ENCODE measurements at regions not wholly inside any gene's neighbourhood (a gene's known extent, or its start where the extent isn't known, plus 50 kb on each side); places are given as distances from the start of the nearest gene placed in this dataset.

DNA sequence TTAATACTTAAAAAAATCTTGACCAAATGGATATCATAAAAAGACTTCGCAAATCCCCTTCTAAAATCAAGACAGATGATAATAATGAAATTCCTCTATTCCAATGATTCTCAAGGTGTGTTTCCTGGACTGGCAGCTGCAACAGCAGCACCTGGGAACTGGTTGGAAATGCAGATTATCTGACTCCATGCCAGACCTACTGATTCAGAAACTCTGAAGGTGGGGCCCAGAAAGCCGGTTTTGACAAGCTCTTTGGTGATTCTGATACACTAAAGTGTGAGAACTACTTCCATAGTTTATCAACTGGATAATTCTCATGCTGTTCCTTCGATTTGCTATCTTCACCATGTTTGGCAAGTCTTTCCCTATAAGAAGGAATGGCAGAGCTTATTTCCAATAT is 252.1 kb downstream of the COL12A1 start:
- H3K9me3 ChIP-seq, result peaks cover 5% of the 10 kb centered on the region
- H3K36me3 ChIP-seq, result no peaks in the 10 kb centered on the region
- H3K27me3 ChIP-seq (replicated peaks; ENCODE audit: insufficient read depth), result no peaks in the 10 kb centered on the region
- ATAC-seq (ENCODE audit: insufficient number of reproducible peaks, low FRiP score, low read depth) (no peak), DNase-seq (ENCODE audit: low spot score) (no peak)
- H3K27ac ChIP-seq, result no peak overlapping the region
- TF ChIP-seq, protein P1, sequence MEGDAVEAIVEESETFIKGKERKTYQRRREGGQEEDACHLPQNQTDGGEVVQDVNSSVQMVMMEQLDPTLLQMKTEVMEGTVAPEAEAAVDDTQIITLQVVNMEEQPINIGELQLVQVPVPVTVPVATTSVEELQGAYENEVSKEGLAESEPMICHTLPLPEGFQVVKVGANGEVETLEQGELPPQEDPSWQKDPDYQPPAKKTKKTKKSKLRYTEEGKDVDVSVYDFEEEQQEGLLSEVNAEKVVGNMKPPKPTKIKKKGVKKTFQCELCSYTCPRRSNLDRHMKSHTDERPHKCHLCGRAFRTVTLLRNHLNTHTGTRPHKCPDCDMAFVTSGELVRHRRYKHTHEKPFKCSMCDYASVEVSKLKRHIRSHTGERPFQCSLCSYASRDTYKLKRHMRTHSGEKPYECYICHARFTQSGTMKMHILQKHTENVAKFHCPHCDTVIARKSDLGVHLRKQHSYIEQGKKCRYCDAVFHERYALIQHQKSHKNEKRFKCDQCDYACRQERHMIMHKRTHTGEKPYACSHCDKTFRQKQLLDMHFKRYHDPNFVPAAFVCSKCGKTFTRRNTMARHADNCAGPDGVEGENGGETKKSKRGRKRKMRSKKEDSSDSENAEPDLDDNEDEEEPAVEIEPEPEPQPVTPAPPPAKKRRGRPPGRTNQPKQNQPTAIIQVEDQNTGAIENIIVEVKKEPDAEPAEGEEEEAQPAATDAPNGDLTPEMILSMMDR (IDR thresholded peaks at IDR 0.05), result no peak
- H3K4me1 ChIP-seq (ENCODE audit: control insufficient read depth in 1 of 2, low read depth in 2 of 2), result no peaks in the 10 kb centered on the region
- no peak overlapping the region for H3K4me3 ChIP-seq

DNA sequence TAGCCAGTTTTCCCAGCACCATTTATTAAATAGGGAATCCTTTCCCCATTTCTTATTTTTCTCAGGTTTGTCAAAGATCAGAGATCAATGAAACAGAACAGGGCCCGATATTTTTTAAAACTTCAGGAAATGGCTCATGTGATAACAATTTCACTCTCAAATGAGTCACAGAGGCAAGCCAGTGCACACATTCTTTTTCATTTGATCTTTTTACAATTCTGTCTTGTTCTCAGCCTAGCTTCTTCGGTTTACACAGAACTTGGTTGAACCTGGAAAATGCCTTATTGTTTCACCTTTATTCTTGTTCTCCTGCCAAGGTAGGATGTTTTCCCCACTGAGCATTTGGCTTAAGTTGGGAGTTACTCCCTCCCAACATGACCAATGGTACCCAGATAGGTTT is 258.9 kb downstream of the COL12A1 start:
- no peaks in the 10 kb centered on the region for H3K36me3 ChIP-seq
- ATAC-seq (ENCODE audit: insufficient number of reproducible peaks, low FRiP score, low read depth) (no peak), DNase-seq (ENCODE audit: low spot score) (no peak)
- H3K4me3 ChIP-seq, result no peak overlapping the region
- peaks cover under 1% of the 10 kb centered on the region for H3K9me3 ChIP-seq
- H3K4me1 ChIP-seq (ENCODE audit: control insufficient read depth in 1 of 2, low read depth in 2 of 2), result no peaks in the 10 kb centered on the region
- TF ChIP-seq, protein P1 (IDR thresholded peaks at IDR 0.05), result no peak
- no peaks in the 10 kb centered on the region for H3K27me3 ChIP-seq (replicated peaks; ENCODE audit: insufficient read depth)
- no peak overlapping the region for H3K27ac ChIP-seq

DNA sequence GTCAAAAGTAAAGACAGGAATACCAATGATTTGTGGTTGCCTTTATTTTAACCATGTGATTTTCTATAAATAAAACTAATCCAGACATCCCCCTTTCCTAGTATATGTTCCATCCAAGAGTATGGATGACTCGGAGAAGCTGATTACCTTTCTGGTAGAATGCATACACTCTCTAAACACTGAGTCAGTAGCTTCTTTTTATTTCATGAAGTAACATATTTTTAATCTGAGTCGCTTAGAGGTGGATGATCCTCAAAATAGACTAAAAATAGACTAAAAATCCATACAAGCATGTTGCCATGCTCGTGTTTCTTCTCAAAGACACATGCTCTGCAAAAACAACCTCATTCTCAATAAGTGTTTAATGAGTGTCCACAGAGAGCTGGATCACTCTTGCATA is 263.7 kb downstream of the COL12A1 start:
- Histone ChIP-seq H3K9me3 (no peaks in the 10 kb centered on the region), H3K36me3 (no peaks in the 10 kb centered on the region), H3K27me3 (replicated peaks; ENCODE audit: insufficient read depth) (no peaks in the 10 kb centered on the region), H3K27ac (no peak overlapping the region), H3K4me3 (no peak overlapping the region), H3K4me1 (ENCODE audit: control insufficient read depth in 1 of 2, low read depth in 2 of 2) (peaks cover 11% of the 10 kb centered on the region in 2 donors)
- no peak for DNase-seq (ENCODE audit: low spot score)
- no peak for ATAC-seq (ENCODE audit: insufficient number of reproducible peaks, low FRiP score, low read depth)
- TF ChIP-seq, protein P1 (IDR thresholded peaks at IDR 0.05), result no peak

DNA sequence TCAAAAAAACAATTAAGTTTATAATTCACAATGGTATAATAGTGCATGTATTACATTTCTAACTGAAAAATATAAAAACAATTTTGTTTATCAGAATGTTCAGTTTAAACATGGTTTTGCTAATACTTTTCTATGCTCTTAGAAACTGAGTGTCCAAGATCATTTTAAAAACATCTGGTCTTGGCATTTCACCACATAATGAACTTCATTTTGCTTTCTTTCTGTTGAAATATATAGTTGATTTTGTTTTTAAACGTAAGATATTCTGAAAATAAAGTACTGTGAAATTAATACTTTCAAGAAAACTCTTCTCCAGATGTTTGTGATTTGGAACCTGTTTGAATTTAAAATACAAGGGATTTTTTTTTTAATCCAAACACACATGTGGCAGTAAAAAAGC is 264.4 kb downstream of the COL12A1 start:
- H3K4me1 ChIP-seq (ENCODE audit: control insufficient read depth in 1 of 2, low read depth in 2 of 2), result peaks cover 12 to 18% of the 10 kb centered on the region in 2 donors
- ATAC-seq (ENCODE audit: insufficient number of reproducible peaks, low FRiP score, low read depth), result no peak
- no peak overlapping the region for H3K4me3 ChIP-seq
- H3K27me3 ChIP-seq (replicated peaks; ENCODE audit: insufficient read depth), result no peaks in the 10 kb centered on the region
- TF ChIP-seq, protein P1 (IDR thresholded peaks at IDR 0.05), result no peak
- H3K36me3 ChIP-seq, result no peaks in the 10 kb centered on the region
- H3K27ac ChIP-seq, result no peak overlapping the region
- H3K9me3 ChIP-seq, result no peaks in the 10 kb centered on the region
- DNase-seq (ENCODE audit: low spot score), result no peak

DNA sequence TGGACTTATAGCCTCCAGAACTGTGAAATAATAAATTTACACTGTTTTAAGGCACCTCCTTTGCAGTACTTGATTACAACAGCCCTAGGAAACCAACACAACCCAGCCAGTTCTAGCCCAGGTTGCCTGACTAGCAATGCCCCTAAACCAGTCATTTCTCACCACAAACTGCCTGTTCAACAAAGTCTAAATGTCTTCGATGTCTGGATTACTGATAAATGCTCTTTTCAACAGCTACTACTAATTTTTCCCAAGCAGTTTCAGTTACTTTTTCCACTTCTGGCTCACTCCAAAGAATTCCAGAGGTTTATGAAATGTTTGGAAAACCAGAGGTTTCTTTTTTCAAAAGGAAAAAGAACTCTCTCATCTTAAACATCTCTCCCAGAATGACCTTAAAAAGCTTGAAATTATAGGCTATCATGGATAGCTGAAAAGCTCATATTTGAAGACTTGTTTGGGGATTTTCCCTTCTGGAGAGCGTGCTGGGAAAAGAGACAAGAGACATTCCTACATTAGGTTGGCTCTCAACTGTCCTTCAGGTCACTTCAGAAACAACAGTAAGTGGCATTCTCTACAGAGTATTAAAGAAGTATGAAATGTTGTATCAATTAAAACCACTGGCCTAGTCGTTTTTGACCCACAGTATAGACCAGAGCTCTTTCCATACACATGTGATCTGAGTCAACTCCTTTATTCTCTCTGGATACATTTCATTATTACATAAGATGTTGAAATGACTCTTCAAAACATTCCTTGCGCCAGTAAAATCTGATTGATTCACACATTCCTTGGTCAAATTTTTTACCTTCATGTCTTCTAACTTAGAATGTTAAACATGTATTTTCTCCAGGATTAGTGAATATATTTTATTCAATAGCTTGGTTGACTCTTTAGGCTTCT is 265.9 kb downstream of the COL12A1 start:
- Histone ChIP-seq H3K27me3 (replicated peaks; ENCODE audit: insufficient read depth) (no peaks in the 10 kb centered on the region), H3K4me3 (no peak overlapping the region), H3K36me3 (no peaks in the 10 kb centered on the region), H3K4me1 (ENCODE audit: control insufficient read depth in 1 of 2, low read depth in 2 of 2) (peaks cover 12 to 21% of the 10 kb centered on the region in 2 donors), H3K27ac (no peak overlapping the region), H3K9me3 (no peaks in the 10 kb centered on the region)
- DNase-seq (ENCODE audit: low spot score) (no peak), ATAC-seq (ENCODE audit: insufficient number of reproducible peaks, low FRiP score, low read depth) (no peak)
- TF ChIP-seq, protein P1 (IDR thresholded peaks at IDR 0.05), result no peak

All from thoracic aorta (tissue), 2 donors.